A549 (cell line): ENCODE measurements at regions not wholly inside any gene's neighbourhood (a gene's known extent, or its start where the extent isn't known, plus 50 kb on each side); places are given as distances from the start of the nearest gene placed in this dataset.

Experiments
- ATAC-seq, 2 experiments: fragments of 200-7000 bp in 1 of 2; fragments of >200 bp in 1 of 2; cut with Nextera tagmentation in 1 of 2; cut with Tn5 transposase in 1 of 2; 3 replicates each; pipeline versions ENCODE4 v1.8.0 to v1.9.1; 2018 to 2020; ENCODE audit warnings: mild to moderate bottlenecking in 1 of 2, moderate library complexity in 1 of 2
- CTCF ChIA-PET: fragments of 300-600 bp; sonication (Branson Sonifier 250); formaldehyde crosslinking; extraction: SDS; loops from one replicate; lab custom pipeline; 2021; ENCODE audit warnings: antibody characterized with exemption, inconsistent platforms; lab: Yijun Ruan, JAX
- POLR2A ChIA-PET: fragments of 350-600 bp; formaldehyde crosslinking; extraction: SDS; loops from one replicate; lab custom pipeline; 2021; ENCODE audit warnings: antibody characterized with exemption, inconsistent platforms; lab: Yijun Ruan, JAX
- DNase-seq, 2 experiments: peaks; one replicate each; pipeline versions ENCODE4 v3.0.0 to v3.0.0-alpha.2; 2011 to 2016; ENCODE audit warnings: low read depth in 1 of 2, low spot score in 1 of 2
- FAIRE-seq: peaks from 2 replicates; lab custom pipeline; 2011; peaks lifted over from hg19 to GRCh38; lab: Jason Lieb, UNC
- H3K27ac ChIP-seq, 2 experiments: fragments of >200 bp; sonication (Bioruptor Twin); formaldehyde crosslinking; 3 replicates each; pipeline ENCODE4 v1.5.1; 2016 to 2017
- H3K4me1 ChIP-seq: fragments of >200 bp; sonication (Bioruptor Twin); formaldehyde crosslinking; 3 replicates; pipeline ENCODE4 v1.6.1; 2016
- H3K4me2 ChIP-seq: fragments of >200 bp; sonication (Bioruptor Twin); formaldehyde crosslinking; 3 replicates; pipeline ENCODE4 v1.6.1; 2016
- H3K4me3 ChIP-seq: fragments of >200 bp; sonication (Bioruptor Twin); formaldehyde crosslinking; 3 replicates; pipeline ENCODE4 v1.5.1; 2016
- H3K9me3 ChIP-seq: fragments of >200 bp; sonication (Bioruptor Twin); formaldehyde crosslinking; 3 replicates; pipeline ENCODE4 v1.6.1; 2016
- CHD4 ChIP-seq: fragments of 200-600 bp; sonication (generic); IDR thresholded peaks from 2 replicates; pipeline ENCODE4 v1.6.1; 2016; ENCODE audit warnings: antibody characterized with exemption, mild to moderate bottlenecking, borderline replicate concordance
- EHF ChIP-seq: fragments of 250-450 bp; sonication (Bioruptor Pico); IDR thresholded peaks from 2 replicates; pipeline ENCODE4 v1.5.0; 2020; ENCODE audit warnings: mild to moderate bottlenecking
- EP300 ChIP-seq, 2 experiments: fragments of >200 bp; sonication (Bioruptor Twin); formaldehyde crosslinking; IDR thresholded peaks; 2 replicates in 1 of 2; 3 replicates in 1 of 2; pipeline ENCODE4 v1.6.1; 2016 to 2017
- GATA3 ChIP-seq: IDR thresholded peaks from 2 replicates; pipeline ENCODE4 v1.6.1; 2012; ENCODE audit warnings: borderline replicate concordance
- HEYL ChIP-seq: fragments of 250-450 bp; sonication (Bioruptor Pico); IDR thresholded peaks from 2 replicates; pipeline ENCODE4 v1.8.0; 2021; ENCODE audit warnings: mild to moderate bottlenecking, moderate library complexity
- HOXB5 ChIP-seq: fragments of 250-450 bp; sonication (Bioruptor Pico); IDR thresholded peaks from 2 replicates; pipeline ENCODE4 v1.5.0; 2020; ENCODE audit warnings: mild to moderate bottlenecking, moderate library complexity
- JUN ChIP-seq, 2 experiments: fragments of >200 bp; sonication (Bioruptor Twin); formaldehyde crosslinking; IDR thresholded peaks; 2 replicates in 1 of 2; 3 replicates in 1 of 2; pipeline ENCODE4 v1.6.1; 2016 to 2017
- MAFK ChIP-seq: fragments of 450-650 bp; IDR thresholded peaks from 2 replicates; pipeline ENCODE4 v1.6.1; 2014; ENCODE audit not compliant: partially characterized antibody
- NR3C1 ChIP-seq: fragments of >200 bp; sonication (Bioruptor Twin); formaldehyde crosslinking; IDR thresholded peaks from 3 replicates; pipeline ENCODE4 v1.6.1; 2017
- POLR2AphosphoS2 ChIP-seq: conservative IDR thresholded peaks from 2 replicates; pipeline ENCODE4 v1.6.1; 2012; ENCODE audit warnings: low read length, improper control_type of control experiment, inconsistent platforms
- RFX5 ChIP-seq: fragments of 450-650 bp; IDR thresholded peaks from 2 replicates; pipeline ENCODE4 v1.7.1; 2014; ENCODE audit warnings: antibody characterized with exemption, mild to moderate bottlenecking, moderate library complexity
- SMC3 ChIP-seq: fragments of >200 bp; sonication (Bioruptor Twin); formaldehyde crosslinking; IDR thresholded peaks from 3 replicates; pipeline ENCODE4 v1.6.1; 2018; ENCODE audit warnings: inconsistent platforms
- ZNF302 ChIP-seq: fragments of 250-450 bp; sonication (Bioruptor Pico); IDR thresholded peaks from 2 replicates; pipeline ENCODE4 v1.9.0; 2021; ENCODE audit warnings: inconsistent platforms, mild to moderate bottlenecking, moderate library complexity
- ZSCAN20 ChIP-seq: fragments of 250-450 bp; sonication (Bioruptor Pico); IDR thresholded peaks from 2 replicates; pipeline ENCODE4 v1.8.0; 2022; ENCODE audit warnings: mild to moderate bottlenecking, moderate library complexity
- WGBS: methylation state at CpG from one replicate; pipeline ENCODE4 v1.1.6; 2017; ENCODE audit errors: missing lambda C conversion rate; 5-methylcytosine and 5-hydroxymethylcytosine counted together
- TF ChIP-seq, protein P1 (sequence below): fragments of 200-600 bp; sonication (generic); IDR thresholded peaks from 2 replicates; pipeline ENCODE4 v1.6.1; 2016; ENCODE audit warnings: antibody characterized with exemption, mild to moderate bottlenecking, moderate library complexity
- TF ChIP-seq, protein P2 (sequence below): fragments of 250-450 bp; sonication (Bioruptor Pico); IDR thresholded peaks from 2 replicates; pipeline ENCODE4 v1.5.0; 2021; ENCODE audit warnings: mild to moderate bottlenecking, moderate library complexity, borderline replicate concordance
- TF ChIP-seq, protein P3 (sequence below): fragments of >200 bp; sonication (Bioruptor Twin); formaldehyde crosslinking; IDR thresholded peaks from 3 replicates; pipeline ENCODE4 v1.6.1; 2016

DNA sequence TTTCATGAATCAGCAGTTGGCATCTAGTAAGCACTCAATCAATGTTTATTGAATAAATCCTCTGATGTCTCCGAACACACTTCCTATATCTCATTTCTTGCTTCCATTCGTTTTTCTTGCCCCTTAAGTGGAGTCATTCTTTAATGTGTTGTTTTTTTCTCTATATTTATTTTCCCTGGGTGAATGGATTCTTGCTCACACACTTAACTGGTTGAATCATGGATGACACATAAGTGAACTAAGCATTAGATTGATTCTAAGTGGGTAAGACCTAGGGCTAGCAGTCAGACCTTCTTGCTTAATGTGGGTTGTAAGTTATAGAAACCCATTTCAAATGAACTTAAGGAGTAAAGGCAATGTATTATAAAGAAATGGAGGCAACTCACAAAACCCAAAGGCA, 111.1 kb downstream of the RTL3 start:
- Histone ChIP-seq H3K4me1 (no peaks in the 10 kb centered on the region), H3K4me2 (no peak overlapping the region), H3K27ac (no peak overlapping the region), H3K9me3 (no peaks in the 10 kb centered on the region), H3K4me3 (no peak overlapping the region)
- CTCF ChIA-PET: no interaction called here
- POLR2A ChIA-PET: no interaction called here
- 0% methylated on average over 2 of the region's 2 CpGs for WGBS
- no peak for FAIRE-seq
- DNase-seq: no peak
- no peak for ATAC-seq
- TF ChIP-seq JUN (IDR thresholded peaks at IDR 0.05) (no peak), EHF (no peak), NR3C1 (no peak)
- TF ChIP-seq, protein P1, sequence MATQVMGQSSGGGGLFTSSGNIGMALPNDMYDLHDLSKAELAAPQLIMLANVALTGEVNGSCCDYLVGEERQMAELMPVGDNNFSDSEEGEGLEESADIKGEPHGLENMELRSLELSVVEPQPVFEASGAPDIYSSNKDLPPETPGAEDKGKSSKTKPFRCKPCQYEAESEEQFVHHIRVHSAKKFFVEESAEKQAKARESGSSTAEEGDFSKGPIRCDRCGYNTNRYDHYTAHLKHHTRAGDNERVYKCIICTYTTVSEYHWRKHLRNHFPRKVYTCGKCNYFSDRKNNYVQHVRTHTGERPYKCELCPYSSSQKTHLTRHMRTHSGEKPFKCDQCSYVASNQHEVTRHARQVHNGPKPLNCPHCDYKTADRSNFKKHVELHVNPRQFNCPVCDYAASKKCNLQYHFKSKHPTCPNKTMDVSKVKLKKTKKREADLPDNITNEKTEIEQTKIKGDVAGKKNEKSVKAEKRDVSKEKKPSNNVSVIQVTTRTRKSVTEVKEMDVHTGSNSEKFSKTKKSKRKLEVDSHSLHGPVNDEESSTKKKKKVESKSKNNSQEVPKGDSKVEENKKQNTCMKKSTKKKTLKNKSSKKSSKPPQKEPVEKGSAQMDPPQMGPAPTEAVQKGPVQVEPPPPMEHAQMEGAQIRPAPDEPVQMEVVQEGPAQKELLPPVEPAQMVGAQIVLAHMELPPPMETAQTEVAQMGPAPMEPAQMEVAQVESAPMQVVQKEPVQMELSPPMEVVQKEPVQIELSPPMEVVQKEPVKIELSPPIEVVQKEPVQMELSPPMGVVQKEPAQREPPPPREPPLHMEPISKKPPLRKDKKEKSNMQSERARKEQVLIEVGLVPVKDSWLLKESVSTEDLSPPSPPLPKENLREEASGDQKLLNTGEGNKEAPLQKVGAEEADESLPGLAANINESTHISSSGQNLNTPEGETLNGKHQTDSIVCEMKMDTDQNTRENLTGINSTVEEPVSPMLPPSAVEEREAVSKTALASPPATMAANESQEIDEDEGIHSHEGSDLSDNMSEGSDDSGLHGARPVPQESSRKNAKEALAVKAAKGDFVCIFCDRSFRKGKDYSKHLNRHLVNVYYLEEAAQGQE: no peak

DNA sequence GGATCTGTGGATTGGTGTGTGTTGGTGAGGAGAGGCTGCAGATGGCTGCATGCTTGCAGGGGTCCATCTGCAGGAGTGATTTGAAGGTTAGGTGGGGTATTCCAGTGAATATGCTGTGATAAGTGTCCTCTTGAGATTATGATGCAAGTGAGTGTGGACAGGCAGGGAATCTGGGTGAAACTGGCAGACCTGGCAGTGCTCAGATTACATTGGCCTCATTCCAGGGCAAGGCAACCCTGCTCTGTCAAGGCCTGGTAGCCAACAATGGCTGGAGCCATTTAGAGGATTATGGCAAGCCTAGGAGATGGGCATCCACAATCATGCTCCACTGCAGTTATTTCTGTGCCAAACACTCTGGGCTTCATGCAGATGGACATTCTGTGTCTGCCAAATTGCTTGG, 113.9 kb downstream of the RTL3 start:
- H3K9me3 ChIP-seq: no peaks in the 10 kb centered on the region
- H3K27ac ChIP-seq: no peak overlapping the region
- ChIA-PET CTCF (no interaction called here), POLR2A (no interaction called here)
- no peak overlapping the region for H3K4me3 ChIP-seq
- FAIRE-seq (no peak), ATAC-seq (no peak), DNase-seq (no peak)
- no peak overlapping the region for H3K4me2 ChIP-seq
- no peaks in the 10 kb centered on the region for H3K4me1 ChIP-seq
- TF ChIP-seq POLR2AphosphoS2 (no peak), ZNF302 (CRISPR knock-in tag) (no peak), HEYL (CRISPR knock-in tag) (no peak), EHF (no peak), GATA3 (no peak), SMC3 (no peak), EP300 (IDR thresholded peaks at IDR 0.05) (no peak), ZSCAN20 (CRISPR knock-in tag) (no peak), HOXB5 (no peak), MAFK (no peak)

DNA sequence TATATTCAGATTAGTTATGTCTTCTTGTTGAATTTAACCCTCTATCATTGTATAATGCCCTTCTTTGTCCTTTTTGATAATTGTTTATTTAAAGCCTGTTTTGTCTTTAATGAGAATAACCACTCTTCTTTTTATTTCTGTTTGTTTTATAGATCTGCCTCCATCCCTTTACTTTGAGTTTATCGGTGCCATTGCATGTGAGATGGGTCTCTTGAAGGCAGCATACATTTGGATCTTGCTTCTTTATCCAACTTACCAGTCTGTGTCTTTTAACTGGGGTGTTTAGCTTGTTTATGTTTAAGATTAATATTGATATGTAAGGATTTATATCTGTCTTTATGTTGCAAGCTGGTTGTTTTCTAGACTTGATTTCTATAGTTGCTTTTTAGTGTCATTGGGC, 115.8 kb downstream of the RTL3 start:
- no peak for DNase-seq
- ATAC-seq: no peak
- FAIRE-seq: no peak
- POLR2A ChIA-PET: no interaction called here
- H3K4me2 ChIP-seq: no peak overlapping the region
- 15% methylated on average over 1 of the region's 1 CpG for WGBS
- TF ChIP-seq RFX5: no peak
- TF ChIP-seq EHF: no peak
- no peak for TF ChIP-seq NR3C1
- TF ChIP-seq, protein P2, sequence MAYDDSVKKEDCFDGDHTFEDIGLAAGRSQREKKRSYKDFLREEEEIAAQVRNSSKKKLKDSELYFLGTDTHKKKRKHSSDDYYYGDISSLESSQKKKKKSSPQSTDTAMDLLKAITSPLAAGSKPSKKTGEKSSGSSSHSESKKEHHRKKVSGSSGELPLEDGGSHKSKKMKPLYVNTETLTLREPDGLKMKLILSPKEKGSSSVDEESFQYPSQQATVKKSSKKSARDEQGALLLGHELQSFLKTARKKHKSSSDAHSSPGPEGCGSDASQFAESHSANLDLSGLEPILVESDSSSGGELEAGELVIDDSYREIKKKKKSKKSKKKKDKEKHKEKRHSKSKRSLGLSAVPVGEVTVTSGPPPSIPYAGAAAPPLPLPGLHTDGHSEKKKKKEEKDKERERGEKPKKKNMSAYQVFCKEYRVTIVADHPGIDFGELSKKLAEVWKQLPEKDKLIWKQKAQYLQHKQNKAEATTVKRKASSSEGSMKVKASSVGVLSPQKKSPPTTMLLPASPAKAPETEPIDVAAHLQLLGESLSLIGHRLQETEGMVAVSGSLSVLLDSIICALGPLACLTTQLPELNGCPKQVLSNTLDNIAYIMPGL: no peak
- TF ChIP-seq CHD4: no peak
- TF ChIP-seq, protein P3, sequence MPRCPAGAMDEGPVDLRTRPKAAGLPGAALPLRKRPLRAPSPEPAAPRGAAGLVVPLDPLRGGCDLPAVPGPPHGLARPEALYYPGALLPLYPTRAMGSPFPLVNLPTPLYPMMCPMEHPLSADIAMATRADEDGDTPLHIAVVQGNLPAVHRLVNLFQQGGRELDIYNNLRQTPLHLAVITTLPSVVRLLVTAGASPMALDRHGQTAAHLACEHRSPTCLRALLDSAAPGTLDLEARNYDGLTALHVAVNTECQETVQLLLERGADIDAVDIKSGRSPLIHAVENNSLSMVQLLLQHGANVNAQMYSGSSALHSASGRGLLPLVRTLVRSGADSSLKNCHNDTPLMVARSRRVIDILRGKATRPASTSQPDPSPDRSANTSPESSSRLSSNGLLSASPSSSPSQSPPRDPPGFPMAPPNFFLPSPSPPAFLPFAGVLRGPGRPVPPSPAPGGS: no peak
- TF ChIP-seq, all 56 proteins: peak for 0
- CTCF ChIA-PET: no interaction called here
- no peak overlapping the region for H3K4me3 ChIP-seq
- no peaks in the 10 kb centered on the region for H3K9me3 ChIP-seq
- H3K4me1 ChIP-seq: no peaks in the 10 kb centered on the region
- H3K27ac ChIP-seq: no peak overlapping the region
